Muscle layer of duodenum (tissue), 2 donors: ENCODE measurements at regions not wholly inside any gene's neighbourhood (a gene's known extent, or its start where the extent isn't known, plus 50 kb on each side); places are given as distances from the start of the nearest gene placed in this dataset.

Experiments used
- H3K27ac ChIP-seq: one replicate; pipeline ENCODE4 v1.7.0; 2013; ENCODE audit warnings: mild to moderate bottlenecking, low read length
- H3K27me3 ChIP-seq: one replicate; pipeline ENCODE4 v1.7.0; 2013; ENCODE audit warnings: low read depth, mild to moderate bottlenecking, control low read depth, low read length
- H3K36me3 ChIP-seq, 2 donors: one replicate each; pipeline ENCODE4 v1.7.0; 2013; ENCODE audit warnings: low read length in 2 of 2, control low read depth in 1 of 2, mild to moderate bottlenecking in 1 of 2; ENCODE audit not compliant: insufficient read depth in 2 of 2, control insufficient read depth in 1 of 2
- H3K4me1 ChIP-seq, 2 donors: one replicate each; pipeline ENCODE4 v1.7.0; 2013; ENCODE audit warnings: low read length in 2 of 2, mild to moderate bottlenecking in 2 of 2, control low read depth in 1 of 2, moderate library complexity in 1 of 2; ENCODE audit not compliant: insufficient read depth in 2 of 2, control insufficient read depth in 1 of 2
- H3K4me3 ChIP-seq, 2 donors: one replicate each; pipeline ENCODE4 v1.7.0; 2013; ENCODE audit warnings: low read length in 2 of 2, low read depth in 1 of 2, mild to moderate bottlenecking in 1 of 2
- H3K9me3 ChIP-seq, 2 donors: one replicate each; pipeline ENCODE4 v1.7.0; 2013; ENCODE audit warnings: low read length in 2 of 2, control low read depth in 1 of 2, mild to moderate bottlenecking in 1 of 2; ENCODE audit not compliant: control insufficient read depth in 1 of 2
- donor health status: healthy.

GRCh38 chr18:2303517-2304238, 267.6 kb downstream of the METTL4 start:
- Histone ChIP-seq H3K27ac (no peak overlapping the region), H3K4me3 (no peak overlapping the region), H3K9me3 (no peaks in the 10 kb centered on the region), H3K36me3 (no peaks in the 10 kb centered on the region), H3K27me3 (no peaks in the 10 kb centered on the region), H3K4me1 (no peaks in the 10 kb centered on the region)

- no peak overlapping the region for H3K4me3 ChIP-seq
- H3K27me3 ChIP-seq: no peaks in the 10 kb centered on the region
- no peaks in the 10 kb centered on the region for H3K36me3 ChIP-seq
- no peak overlapping the region for H3K27ac ChIP-seq
- H3K4me1 ChIP-seq: no peaks in the 10 kb centered on the region
- no peaks in the 10 kb centered on the region for H3K9me3 ChIP-seq
Observed at GRCh38 chr18:2304378-2305175, 266.7 kb downstream of the METTL4 start.

- no peak overlapping the region for H3K4me3 ChIP-seq
- H3K9me3 ChIP-seq: no peaks in the 10 kb centered on the region
- no peak overlapping the region for H3K27ac ChIP-seq
- H3K27me3 ChIP-seq: no peaks in the 10 kb centered on the region
- H3K36me3 ChIP-seq: no peaks in the 10 kb centered on the region
- no peaks in the 10 kb centered on the region for H3K4me1 ChIP-seq
Observed at GRCh38 chr18:2306606-2307005, 264.7 kb downstream of the METTL4 start.

- Histone ChIP-seq H3K27ac (no peak overlapping the region), H3K27me3 (no peaks in the 10 kb centered on the region), H3K4me3 (no peak overlapping the region), H3K9me3 (no peaks in the 10 kb centered on the region), H3K4me1 (no peaks in the 10 kb centered on the region), H3K36me3 (no peaks in the 10 kb centered on the region)
Observed at GRCh38 chr18:2310886-2311285, 260.4 kb downstream of the METTL4 start.

- Histone ChIP-seq H3K9me3 (no peaks in the 10 kb centered on the region), H3K36me3 (no peaks in the 10 kb centered on the region), H3K27ac (no peak overlapping the region), H3K27me3 (no peaks in the 10 kb centered on the region), H3K4me1 (no peaks in the 10 kb centered on the region), H3K4me3 (no peak overlapping the region)
Observed at GRCh38 chr18:2312440-2312839, 258.9 kb downstream of the METTL4 start.

GRCh38 chr18:2313332-2313731, 258.0 kb downstream of the METTL4 start:
- no peaks in the 10 kb centered on the region for H3K27me3 ChIP-seq
- H3K4me1 ChIP-seq: no peaks in the 10 kb centered on the region
- no peak overlapping the region for H3K4me3 ChIP-seq
- H3K9me3 ChIP-seq: no peaks in the 10 kb centered on the region
- H3K27ac ChIP-seq: no peak overlapping the region
- no peaks in the 10 kb centered on the region for H3K36me3 ChIP-seq

- H3K27ac ChIP-seq: no peak overlapping the region
- no peak overlapping the region for H3K4me3 ChIP-seq
- H3K4me1 ChIP-seq: no peaks in the 10 kb centered on the region
- no peaks in the 10 kb centered on the region for H3K36me3 ChIP-seq
- no peaks in the 10 kb centered on the region for H3K9me3 ChIP-seq
- H3K27me3 ChIP-seq: no peaks in the 10 kb centered on the region
Observed at GRCh38 chr18:2316082-2316750, 255.1 kb downstream of the METTL4 start.

GRCh38 chr18:2316751-2317696, 254.3 kb downstream of the METTL4 start:
- no peaks in the 10 kb centered on the region for H3K4me1 ChIP-seq
- H3K27me3 ChIP-seq: no peaks in the 10 kb centered on the region
- H3K9me3 ChIP-seq: no peaks in the 10 kb centered on the region
- no peaks in the 10 kb centered on the region for H3K36me3 ChIP-seq
- no peak overlapping the region for H3K4me3 ChIP-seq
- H3K27ac ChIP-seq: no peak overlapping the region

- no peaks in the 10 kb centered on the region for H3K36me3 ChIP-seq
Observed at GRCh38 chr18:2324459-2324858, 246.8 kb downstream of the METTL4 start.

GRCh38 chr18:2325308-2325849, 245.9 kb downstream of the METTL4 start:
- Histone ChIP-seq H3K27me3 (no peaks in the 10 kb centered on the region), H3K4me3 (no peak overlapping the region), H3K4me1 (no peaks in the 10 kb centered on the region), H3K9me3 (no peaks in the 10 kb centered on the region), H3K36me3 (no peaks in the 10 kb centered on the region), H3K27ac (no peak overlapping the region)

More at GRCh38 chr18:2324459-2324858, 246.8 kb downstream of the METTL4 start:
- Histone ChIP-seq H3K27ac (no peak overlapping the region), H3K4me1 (no peaks in the 10 kb centered on the region), H3K4me3 (no peak overlapping the region), H3K9me3 (no peaks in the 10 kb centered on the region), H3K27me3 (no peaks in the 10 kb centered on the region)
